Endothelial cell of umbilical vein (primary cell): ENCODE measurements at regions not wholly inside any gene's neighbourhood (a gene's known extent, or its start where the extent isn't known, plus 50 kb on each side); places are given as distances from the start of the nearest gene placed in this dataset.

Experiments used
- BruUV-seq: library from RNA; stranded (reverse); fragments of 400-500 nt; replicated peaks from 2 replicates; lab custom pipeline; 2021; lab: Mats Ljungman, UMichigan
- CTCF ChIA-PET: fragments of 300-600, 350-600 bp; sonication (Branson Sonifier 250); formaldehyde crosslinking; loops from one replicate; lab custom pipeline; 2021; ENCODE audit warnings: antibody characterized with exemption, inconsistent platforms; lab: Charles Lee
- POLR2A ChIA-PET: fragments of 300-600, 350-600 bp; sonication (Branson Sonifier 250); formaldehyde crosslinking; loops from one replicate; lab custom pipeline; 2021; ENCODE audit warnings: antibody characterized with exemption, inconsistent platforms; lab: Charles Lee
- DNase-seq: peaks from one replicate; pipeline ENCODE4 v3.0.0-alpha.2; 2011; ENCODE audit warnings: low read depth, low spot score
- FAIRE-seq: peaks from 2 replicates; lab custom pipeline; 2011; peaks lifted over from hg19 to GRCh38; lab: Jason Lieb, UNC
- H2AFZ ChIP-seq: 2 replicates; pipeline ENCODE4 v1.6.0; 2012; ENCODE audit warnings: low read depth, low read length, control low read depth, inconsistent platforms
- H3K27ac ChIP-seq: 2 replicates; pipeline ENCODE4 v1.5.1; 2011; ENCODE audit warnings: low read depth, mild to moderate bottlenecking, control low read depth, low read length, moderate library complexity; ENCODE audit not compliant: insufficient read depth
- H3K27me3 ChIP-seq, 2 experiments: 2 replicates each; pipeline versions ENCODE4 v1.6.0 to v1.6.1; 2011; ENCODE audit warnings: low read length in 2 of 2, mixed read lengths in 1 of 2; ENCODE audit not compliant: control insufficient read depth in 2 of 2, insufficient read depth in 2 of 2
- H3K36me3 ChIP-seq, 2 experiments: 2 replicates in 1 of 2; 3 replicates in 1 of 2; pipeline ENCODE4 v1.5.1; 2011; ENCODE audit warnings: low read length in 2 of 2, mild to moderate bottlenecking in 1 of 2, moderate library complexity in 1 of 2; ENCODE audit not compliant: control insufficient read depth in 2 of 2, insufficient read depth in 2 of 2; ENCODE audit errors: extremely low read depth in 1 of 2
- H3K4me1 ChIP-seq: 3 replicates; pipeline ENCODE4 v1.5.1; 2011; ENCODE audit warnings: mild to moderate bottlenecking, low read length; ENCODE audit not compliant: control insufficient read depth, insufficient read depth; ENCODE audit errors: extremely low read depth
- H3K4me2 ChIP-seq: 2 replicates; pipeline ENCODE4 v1.6.1; 2011; ENCODE audit warnings: low read length, control low read depth, mixed read lengths; ENCODE audit not compliant: insufficient read depth
- H3K4me3 ChIP-seq, 3 experiments: fragments of 200-600 bp in 1 of 3; sonication (generic), shearing (Covaris generic) in 1 of 3; replicated peaks in 1 of 3; 2 replicates each; pipeline ENCODE4 v1.5.1; 2011 to 2016; ENCODE audit warnings: control low read depth in 3 of 3, low read length in 3 of 3, mild to moderate bottlenecking in 2 of 3, inconsistent platforms in 1 of 3, low read depth in 1 of 3, moderate library complexity in 1 of 3; ENCODE audit not compliant: insufficient read depth in 1 of 3
- H3K79me2 ChIP-seq: 2 replicates; pipeline ENCODE4 v1.6.0; 2012; ENCODE audit warnings: low read length, inconsistent platforms; ENCODE audit not compliant: control insufficient read depth, insufficient read depth
- H3K9ac ChIP-seq: replicated peaks from 2 replicates; pipeline ENCODE3; 2011; ENCODE audit warnings: low read length, control low read depth; ENCODE audit not compliant: insufficient read depth; ENCODE audit errors: extremely low read depth
- H3K9me1 ChIP-seq: replicated peaks from 3 replicates; pipeline ENCODE4 v1.6.0; 2011; ENCODE audit warnings: mild to moderate bottlenecking, low read length; ENCODE audit not compliant: control insufficient read depth, insufficient read depth; ENCODE audit errors: extremely low read depth
- H3K9me3 ChIP-seq: replicated peaks from 2 replicates; pipeline ENCODE4 v1.5.1; 2012; ENCODE audit warnings: low read length, inconsistent platforms; ENCODE audit not compliant: control insufficient read depth, insufficient read depth
- H4K20me1 ChIP-seq: replicated peaks from 2 replicates; pipeline ENCODE3; 2011; ENCODE audit warnings: mild to moderate bottlenecking, low read length; ENCODE audit not compliant: control insufficient read depth, insufficient read depth; ENCODE audit errors: extremely low read depth
- FOS ChIP-seq: IDR thresholded peaks from 2 replicates; pipeline ENCODE4 v1.6.1; 2011; ENCODE audit warnings: mild to moderate bottlenecking, low read length, moderate library complexity, borderline replicate concordance; ENCODE audit not compliant: insufficient read depth
- MAX ChIP-seq: IDR thresholded peaks from 2 replicates; pipeline ENCODE4 v1.6.1; 2011; ENCODE audit not compliant: insufficient read depth, insufficient read length
- MYC ChIP-seq: IDR thresholded peaks from one replicate; pipeline ENCODE4 v1.6.1; 2011; ENCODE audit warnings: mild to moderate bottlenecking, low read depth, low read length
- POLR2A ChIP-seq: IDR thresholded peaks from 2 replicates; pipeline ENCODE4 v1.6.1; 2012; ENCODE audit warnings: low read depth, mild to moderate bottlenecking, control low read depth, low read length
- POLR2AphosphoS5 ChIP-seq: IDR thresholded peaks from 2 replicates; pipeline ENCODE4 v1.6.1; 2012; ENCODE audit warnings: low read depth, mild to moderate bottlenecking, control low read depth, low read length, moderate library complexity; ENCODE audit not compliant: insufficient read depth
- dilution Hi-C: fragments of 300-500 bp; cut with MboI; formaldehyde crosslinking; loops from one replicate; pipeline ENCODE4 v1.15.0; 2019; ENCODE audit warnings: low sequenced_read_pairs; ENCODE audit not compliant: extremely low pct_ligation_motif_present
- intact Hi-C: fragments of 100-400 bp; cut with micrococcal nuclease; formaldehyde crosslinking; loops from one replicate; pipeline ENCODE4 v1.10.0; 2022
- TF ChIP-seq, protein P1 (sequence below), 2 donors: IDR thresholded peaks; 1 replicate in 1 of 2; 2 replicates in 1 of 2; pipeline ENCODE4 v1.5.1; 2011; ENCODE audit warnings: low read length in 2 of 2, mild to moderate bottlenecking in 2 of 2, moderate library complexity in 2 of 2, control low read depth in 1 of 2, inconsistent platforms in 1 of 2, low read depth in 1 of 2; ENCODE audit not compliant: insufficient read depth in 1 of 2; ENCODE audit errors: extremely low read depth in 1 of 2

DNA sequence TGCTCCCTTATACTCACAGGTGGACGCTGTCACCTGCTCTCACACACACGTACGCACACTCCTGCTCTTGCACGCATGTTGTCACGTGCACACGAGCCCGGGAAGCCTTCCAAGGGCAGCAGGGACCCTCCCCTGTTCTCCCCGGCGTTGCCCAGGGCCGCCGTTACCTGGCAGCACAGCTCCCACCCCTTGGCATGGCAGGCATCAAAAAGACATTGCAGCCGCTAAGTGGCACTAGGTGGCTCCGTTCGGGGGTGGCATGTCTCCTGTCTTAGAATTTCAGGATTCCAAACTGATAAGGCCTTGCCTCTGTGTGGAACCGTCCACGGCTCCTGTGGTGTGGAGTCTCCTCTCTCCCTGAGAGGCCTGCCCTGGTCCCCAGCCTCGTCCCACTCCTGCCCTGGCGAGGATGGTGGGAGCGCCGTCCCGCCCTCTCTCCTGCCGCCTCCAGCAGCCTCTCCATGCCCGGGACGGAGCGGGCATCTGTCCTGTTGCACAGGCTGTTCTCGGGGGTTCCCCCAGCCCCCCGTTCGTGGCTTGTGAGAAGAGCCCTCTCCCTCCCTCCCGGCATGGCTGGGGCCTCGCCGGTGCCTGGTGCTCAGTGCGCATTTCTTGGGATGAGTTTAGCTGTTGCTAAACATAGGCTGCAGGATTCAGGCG lies 126.7 kb upstream of the GSE1 start:
- CTCF ChIA-PET: no interaction called here
- no peak overlapping the region for H3K4me3 ChIP-seq
- no TSS peak for BruUV-seq
- H4K20me1 ChIP-seq: no peaks in the 10 kb centered on the region
- FAIRE-seq (no peak), DNase-seq (no peak)
- no peaks in the 10 kb centered on the region for H3K36me3 ChIP-seq
- H3K27ac ChIP-seq: no peak overlapping the region
- POLR2A ChIA-PET: no interaction called here
- no peak overlapping the region for H2AFZ ChIP-seq
- H3K9ac ChIP-seq: no peak overlapping the region
- no peaks in the 10 kb centered on the region for H3K27me3 ChIP-seq
- H3K4me2 ChIP-seq: no peak overlapping the region
- H3K9me3 ChIP-seq: no peaks in the 10 kb centered on the region
- no peaks in the 10 kb centered on the region for H3K9me1 ChIP-seq
- dilution Hi-C loops: no loop called here
- H3K4me1 ChIP-seq: no peaks in the 10 kb centered on the region
- no peaks in the 10 kb centered on the region for H3K79me2 ChIP-seq
- TF ChIP-seq, protein P1, sequence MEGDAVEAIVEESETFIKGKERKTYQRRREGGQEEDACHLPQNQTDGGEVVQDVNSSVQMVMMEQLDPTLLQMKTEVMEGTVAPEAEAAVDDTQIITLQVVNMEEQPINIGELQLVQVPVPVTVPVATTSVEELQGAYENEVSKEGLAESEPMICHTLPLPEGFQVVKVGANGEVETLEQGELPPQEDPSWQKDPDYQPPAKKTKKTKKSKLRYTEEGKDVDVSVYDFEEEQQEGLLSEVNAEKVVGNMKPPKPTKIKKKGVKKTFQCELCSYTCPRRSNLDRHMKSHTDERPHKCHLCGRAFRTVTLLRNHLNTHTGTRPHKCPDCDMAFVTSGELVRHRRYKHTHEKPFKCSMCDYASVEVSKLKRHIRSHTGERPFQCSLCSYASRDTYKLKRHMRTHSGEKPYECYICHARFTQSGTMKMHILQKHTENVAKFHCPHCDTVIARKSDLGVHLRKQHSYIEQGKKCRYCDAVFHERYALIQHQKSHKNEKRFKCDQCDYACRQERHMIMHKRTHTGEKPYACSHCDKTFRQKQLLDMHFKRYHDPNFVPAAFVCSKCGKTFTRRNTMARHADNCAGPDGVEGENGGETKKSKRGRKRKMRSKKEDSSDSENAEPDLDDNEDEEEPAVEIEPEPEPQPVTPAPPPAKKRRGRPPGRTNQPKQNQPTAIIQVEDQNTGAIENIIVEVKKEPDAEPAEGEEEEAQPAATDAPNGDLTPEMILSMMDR (IDR thresholded peaks at IDR 0.05; ENCODE audit: extremely low read depth in 1 of 2, insufficient read depth in 1 of 2, low read depth in 1 of 2, low read length in 2 of 2): no peak
- TF ChIP-seq POLR2A: no peak
- TF ChIP-seq MYC: no peak
- no peak for TF ChIP-seq FOS
- TF ChIP-seq MAX: no peak
- TF ChIP-seq POLR2AphosphoS5: no peak
- intact Hi-C loops: no loop called here
